ENCODE measurements at regions not wholly inside any gene's neighbourhood (a gene's known extent, or its start where the extent isn't known, plus 50 kb on each side); places are given as distances from the start of the nearest gene placed in this dataset.
"Not testable (repeated sequence)": the region's sequence is repeated elsewhere in the genome, so short reads cannot be mapped to it uniquely, and the experiment has no call there.

DNA sequence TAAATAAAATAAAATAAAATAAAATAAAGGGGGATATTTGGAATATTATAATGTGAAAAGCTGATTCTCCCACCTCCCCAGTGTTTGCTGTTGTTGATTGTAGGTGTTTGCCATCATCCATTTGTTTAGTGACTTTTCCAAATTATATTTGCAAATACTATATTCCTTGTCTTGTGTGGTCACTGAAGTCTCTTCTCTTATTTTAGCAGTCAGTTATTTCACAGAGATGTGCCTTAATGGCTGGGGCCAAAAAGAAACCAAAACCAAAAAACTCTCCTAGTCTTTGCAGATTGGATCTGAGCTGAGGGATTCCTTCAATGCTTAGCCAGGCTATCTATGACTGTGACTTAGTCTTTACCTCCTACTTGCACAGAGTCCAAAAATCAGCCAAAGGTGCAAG is 70.9 kb upstream of the ZNF169 start:
- no peak for DNase-seq (ENCODE audit: low read depth in 2 of 2)

- not testable (repeated sequence) for DNase-seq (ENCODE audit: low read depth in 2 of 2)
Observed at GRCh38 chr9:94191706-94192105, 67.4 kb upstream of the ZNF169 start.

GRCh38 chr9:94198414-94198813 is 60.7 kb upstream of the ZNF169 start:
- DNase-seq (ENCODE audit: low read depth in 2 of 2), result no peak

- DNase-seq (ENCODE audit: low read depth in 2 of 2), result no peak
Observed at GRCh38 chr9:94199776-94200175, 59.3 kb upstream of the ZNF169 start.

- no peak for DNase-seq (ENCODE audit: low read depth in 2 of 2)
Observed at GRCh38 chr9:94204174-94204573, 54.9 kb upstream of the ZNF169 start.

- DNase-seq (ENCODE audit: low read depth in 2 of 2), result no peak
Observed at GRCh38 chr9:94207781-94208180, 51.3 kb upstream of the ZNF169 start.

Measured in stimulated activated CD4-positive, alpha-beta T cell treated with anti-CD3 and anti-CD28 coated beads, Interleukin-1b, Interleukin-23, amount 100 ng/mL, for 1 hour (primary cell).